Transverse colon (tissue), 4 donors: ENCODE measurements at regions not wholly inside any gene's neighbourhood (a gene's known extent, or its start where the extent isn't known, plus 50 kb on each side); places are given as distances from the start of the nearest gene placed in this dataset.

ENCODE experiments used
- EP300 ChIP-seq: sonication (generic); formaldehyde crosslinking; IDR thresholded peaks from one replicate; pipeline ENCODE4 v1.6.1; 2017; ENCODE audit warnings: antibody characterized with exemption, low read depth
- POLR2A ChIP-seq: fragments of 450-650 bp; IDR thresholded peaks from one replicate; pipeline ENCODE4 v1.6.1; 2016; ENCODE audit warnings: antibody characterized with exemption, mild to moderate bottlenecking, moderate library complexity
- POLR2AphosphoS5 ChIP-seq, 3 donors: sonication (generic); formaldehyde crosslinking; IDR thresholded peaks; one replicate each; pipeline ENCODE4 v1.6.1; 2016; ENCODE audit warnings: antibody characterized with exemption in 3 of 3
- TF ChIP-seq, protein P1 (sequence below), 5 experiments: fragments of 200-600 bp in 3 of 5; fragments of 450-650 bp in 2 of 5; sonication (generic) in 3 of 5; IDR thresholded peaks; 1 replicate in 2 of 5; 2 replicates in 3 of 5; pipeline ENCODE4 v1.5.1; 2016 to 2017; ENCODE audit warnings: antibody characterized with exemption in 5 of 5, inconsistent platforms in 3 of 5, mild to moderate bottlenecking in 2 of 5, moderate library complexity in 1 of 5

DNA sequence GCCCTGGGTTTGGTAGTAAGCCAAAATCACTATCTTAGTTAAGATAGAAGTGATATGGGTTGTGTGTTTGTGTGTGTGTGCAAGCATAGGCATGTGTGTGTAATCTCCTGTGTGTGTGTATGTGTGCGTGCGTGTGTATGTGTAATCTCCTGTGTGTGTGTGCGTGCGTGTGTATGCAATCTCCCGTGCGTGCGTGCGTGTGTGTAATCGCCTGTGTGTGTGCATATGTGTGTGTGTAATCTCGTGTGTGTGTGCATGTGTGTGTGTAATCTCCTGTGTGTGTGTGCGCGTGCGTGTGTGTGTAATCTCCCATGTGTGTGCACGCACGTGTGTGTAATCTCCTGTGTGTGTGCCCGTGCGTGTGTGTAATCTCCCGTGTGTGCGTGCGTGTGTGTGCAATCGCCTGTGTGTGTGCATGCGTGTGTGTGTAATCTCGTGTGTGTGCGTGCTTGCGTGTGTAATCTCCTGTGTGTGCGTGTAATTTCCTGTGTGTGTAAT is 219.3 kb upstream of the GGTLC1 start:
- TF ChIP-seq POLR2AphosphoS5 (IDR thresholded peaks at IDR 0.05): no peak
- no peak for TF ChIP-seq EP300
- TF ChIP-seq, protein P1, sequence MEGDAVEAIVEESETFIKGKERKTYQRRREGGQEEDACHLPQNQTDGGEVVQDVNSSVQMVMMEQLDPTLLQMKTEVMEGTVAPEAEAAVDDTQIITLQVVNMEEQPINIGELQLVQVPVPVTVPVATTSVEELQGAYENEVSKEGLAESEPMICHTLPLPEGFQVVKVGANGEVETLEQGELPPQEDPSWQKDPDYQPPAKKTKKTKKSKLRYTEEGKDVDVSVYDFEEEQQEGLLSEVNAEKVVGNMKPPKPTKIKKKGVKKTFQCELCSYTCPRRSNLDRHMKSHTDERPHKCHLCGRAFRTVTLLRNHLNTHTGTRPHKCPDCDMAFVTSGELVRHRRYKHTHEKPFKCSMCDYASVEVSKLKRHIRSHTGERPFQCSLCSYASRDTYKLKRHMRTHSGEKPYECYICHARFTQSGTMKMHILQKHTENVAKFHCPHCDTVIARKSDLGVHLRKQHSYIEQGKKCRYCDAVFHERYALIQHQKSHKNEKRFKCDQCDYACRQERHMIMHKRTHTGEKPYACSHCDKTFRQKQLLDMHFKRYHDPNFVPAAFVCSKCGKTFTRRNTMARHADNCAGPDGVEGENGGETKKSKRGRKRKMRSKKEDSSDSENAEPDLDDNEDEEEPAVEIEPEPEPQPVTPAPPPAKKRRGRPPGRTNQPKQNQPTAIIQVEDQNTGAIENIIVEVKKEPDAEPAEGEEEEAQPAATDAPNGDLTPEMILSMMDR (IDR thresholded peaks at IDR 0.05): no peak
- TF ChIP-seq POLR2A: no peak
